ENCODE measurements at regions not wholly inside any gene's neighbourhood (a gene's known extent, or its start where the extent isn't known, plus 50 kb on each side); places are given as distances from the start of the nearest gene placed in this dataset.
"Not testable (repeated sequence)": the region's sequence is repeated elsewhere in the genome, so short reads cannot be mapped to it uniquely, and the experiment has no call there.

DNA sequence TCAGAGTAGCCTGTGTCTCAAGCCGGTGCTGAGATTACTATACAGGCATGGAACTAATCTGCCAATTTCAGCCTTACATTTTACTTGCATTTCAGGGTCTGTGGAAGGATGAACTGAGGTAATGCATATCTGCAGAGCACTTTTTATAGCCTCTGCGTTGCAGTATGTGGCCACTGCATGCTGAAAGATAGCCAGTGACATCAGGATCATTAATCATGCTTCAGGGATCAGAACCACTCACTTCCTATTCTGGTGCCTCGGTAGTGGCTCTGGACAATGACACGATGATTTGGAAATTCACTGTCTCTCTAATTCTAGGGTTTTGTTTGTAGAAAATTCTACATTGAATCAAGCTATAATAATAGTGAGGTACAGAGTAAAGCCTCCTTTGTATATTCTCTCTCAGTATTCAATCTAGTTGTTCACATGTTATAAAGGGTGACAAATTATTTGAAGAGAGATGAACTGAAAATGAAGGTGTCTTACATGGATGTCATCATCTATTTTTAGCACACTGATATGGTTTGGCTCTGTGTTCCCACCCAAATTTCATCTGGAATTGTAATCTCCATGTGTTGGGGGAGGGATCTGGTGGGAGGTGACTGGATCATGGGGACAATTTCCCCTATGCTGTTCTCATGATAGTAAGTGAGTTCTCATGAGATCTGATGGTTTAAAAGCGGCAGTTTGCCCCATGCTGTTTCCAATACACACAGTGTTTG is 554.3 kb upstream of the MIS18BP1 start:
- no peaks in the 10 kb centered on the region for H3K36me3 ChIP-seq (ENCODE audit: low read depth)
- H3K27ac ChIP-seq: no peak overlapping the region
- H3K9ac ChIP-seq: no peak overlapping the region
- H3K4me2 ChIP-seq (ENCODE audit: unreplicated experiment): no peak overlapping the region
- H3K9me2 ChIP-seq (ENCODE audit: insufficient read depth): no peaks in the 10 kb centered on the region
- no peaks in the 10 kb centered on the region for H3K9me3 ChIP-seq (ENCODE audit: low read depth)
- WGBS, 2 experiments (ENCODE audit: low coverage in 1 of 2, low lambda C conversion rate in 2 of 2, missing lambda C conversion rate in 2 of 2): 10 to 14% methylated on average over 5 of the region's 5 CpGs
- no peak for DNase-seq
- no peak overlapping the region for H2AFZ ChIP-seq
- H3K27me3 ChIP-seq (replicated peaks; ENCODE audit: insufficient read depth): no peaks in the 10 kb centered on the region
- no peaks in the 10 kb centered on the region for H4K20me1 ChIP-seq (ENCODE audit: insufficient read depth)
- no peak for TF ChIP-seq EZH2 (IDR thresholded peaks at IDR 0.05; ENCODE audit: insufficient read depth, poor library complexity, severe bottlenecking)
- no peak for TF ChIP-seq EZH2phosphoT487 (IDR thresholded peaks at IDR 0.05; ENCODE audit: insufficient read depth, low read depth)
- no peaks in the 10 kb centered on the region for H3K79me2 ChIP-seq (ENCODE audit: insufficient read depth)
- no peaks in the 10 kb centered on the region for H3F3A ChIP-seq (ENCODE audit: insufficient read depth)
- H3K4me3 ChIP-seq: no peak overlapping the region
- in situ Hi-C loops (cut with MboI): no loop called here
- H3K4me1 ChIP-seq (ENCODE audit: insufficient read depth): no peaks in the 10 kb centered on the region

GRCh38 chr14:45799511-45799910 is 546.5 kb upstream of the MIS18BP1 start:
- Histone ChIP-seq H3F3A (ENCODE audit: insufficient read depth) (no peaks in the 10 kb centered on the region), H4K20me1 (ENCODE audit: insufficient read depth) (no peaks in the 10 kb centered on the region), H3K9me2 (ENCODE audit: insufficient read depth) (no peaks in the 10 kb centered on the region), H3K79me2 (ENCODE audit: insufficient read depth) (no peaks in the 10 kb centered on the region), H3K9ac (no peak overlapping the region), H3K27me3 (replicated peaks; ENCODE audit: insufficient read depth) (no peaks in the 10 kb centered on the region), H3K4me2 (ENCODE audit: unreplicated experiment) (no peak overlapping the region), H3K4me1 (ENCODE audit: insufficient read depth) (no peaks in the 10 kb centered on the region), H3K9me3 (ENCODE audit: low read depth) (no peaks in the 10 kb centered on the region), H2AFZ (no peak overlapping the region), H3K4me3 (no peak overlapping the region), H3K36me3 (ENCODE audit: low read depth) (no peaks in the 10 kb centered on the region), H3K27ac (no peak overlapping the region)
- 12% methylated on average over 2 of the region's 2 CpGs for WGBS, 2 experiments (ENCODE audit: low coverage in 1 of 2, low lambda C conversion rate in 2 of 2, missing lambda C conversion rate in 2 of 2)
- TF ChIP-seq EZH2phosphoT487 (IDR thresholded peaks at IDR 0.05; ENCODE audit: insufficient read depth, low read depth): no peak
- no peak for TF ChIP-seq EZH2 (IDR thresholded peaks at IDR 0.05; ENCODE audit: insufficient read depth, poor library complexity, severe bottlenecking)
- in situ Hi-C loops (cut with MboI): no loop called here
- no peak for DNase-seq

DNA sequence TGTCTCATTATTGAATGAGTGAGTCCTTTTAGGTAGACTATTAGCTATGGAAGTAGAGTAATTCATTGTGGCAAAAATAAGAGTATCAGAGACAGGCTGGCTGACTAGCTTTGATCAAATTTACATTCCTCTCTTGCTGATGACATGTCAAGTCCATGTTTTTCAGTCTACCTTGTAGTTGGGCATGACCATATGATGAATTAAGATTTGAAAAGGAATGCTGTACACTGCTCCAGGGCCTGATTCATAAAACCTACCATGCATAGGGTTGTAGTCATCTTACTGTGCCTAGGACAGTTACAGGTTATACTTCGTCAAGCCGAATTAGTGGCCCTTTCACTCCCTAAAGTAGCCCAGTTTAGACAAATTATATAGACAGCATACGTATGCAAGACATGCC is 545.7 kb upstream of the MIS18BP1 start:
- Histone ChIP-seq H3K4me3 (no peak overlapping the region), H3K9me3 (ENCODE audit: low read depth) (no peaks in the 10 kb centered on the region), H4K20me1 (ENCODE audit: insufficient read depth) (no peaks in the 10 kb centered on the region), H3K4me1 (ENCODE audit: insufficient read depth) (no peaks in the 10 kb centered on the region), H3K36me3 (ENCODE audit: low read depth) (no peaks in the 10 kb centered on the region), H3K79me2 (ENCODE audit: insufficient read depth) (no peaks in the 10 kb centered on the region), H3K27me3 (replicated peaks; ENCODE audit: insufficient read depth) (no peaks in the 10 kb centered on the region), H2AFZ (no peak overlapping the region), H3K9ac (no peak overlapping the region), H3K9me2 (ENCODE audit: insufficient read depth) (no peaks in the 10 kb centered on the region), H3K27ac (no peak overlapping the region), H3F3A (ENCODE audit: insufficient read depth) (no peaks in the 10 kb centered on the region), H3K4me2 (ENCODE audit: unreplicated experiment) (no peak overlapping the region)
- TF ChIP-seq EZH2phosphoT487 (IDR thresholded peaks at IDR 0.05; ENCODE audit: insufficient read depth, low read depth): no peak
- no peak for DNase-seq
- in situ Hi-C loops (cut with MboI): no loop called here
- WGBS, 2 experiments (ENCODE audit: low coverage in 1 of 2, low lambda C conversion rate in 2 of 2, missing lambda C conversion rate in 2 of 2): 27 to 32% methylated on average over 3 of the region's 3 CpGs

GRCh38 chr14:45796006-45796405 is 543.0 kb upstream of the MIS18BP1 start:
- H4K20me1 ChIP-seq (ENCODE audit: insufficient read depth); H3K79me2 ChIP-seq (ENCODE audit: insufficient read depth); H3K4me2 ChIP-seq (ENCODE audit: unreplicated experiment); in situ Hi-C loops (cut with MboI); H3K27ac ChIP-seq; H3K4me3 ChIP-seq; H3K4me1 ChIP-seq (ENCODE audit: insufficient read depth); H2AFZ ChIP-seq; H3K27me3 ChIP-seq (replicated peaks; ENCODE audit: insufficient read depth); H3K9ac ChIP-seq; H3F3A ChIP-seq (ENCODE audit: insufficient read depth); H3K9me2 ChIP-seq (ENCODE audit: insufficient read depth); DNase-seq; H3K9me3 ChIP-seq (ENCODE audit: low read depth); H3K36me3 ChIP-seq (ENCODE audit: low read depth): not testable (repeated sequence)
- 42 to 43% methylated on average over 8 of the region's 8 CpGs for WGBS, 2 experiments (ENCODE audit: low coverage in 1 of 2, low lambda C conversion rate in 2 of 2, missing lambda C conversion rate in 2 of 2)

GRCh38 chr14:45793081-45793480 is 540.1 kb upstream of the MIS18BP1 start:
- no peak overlapping the region for H3K4me2 ChIP-seq (ENCODE audit: unreplicated experiment)
- H3K9me2 ChIP-seq (ENCODE audit: insufficient read depth): no peaks in the 10 kb centered on the region
- no peaks in the 10 kb centered on the region for H3K4me1 ChIP-seq (ENCODE audit: insufficient read depth)
- no peak overlapping the region for H3K4me3 ChIP-seq
- H3F3A ChIP-seq (ENCODE audit: insufficient read depth): no peaks in the 10 kb centered on the region
- no peaks in the 10 kb centered on the region for H3K79me2 ChIP-seq (ENCODE audit: insufficient read depth)
- TF ChIP-seq EZH2phosphoT487 (IDR thresholded peaks at IDR 0.05; ENCODE audit: insufficient read depth, low read depth): no peak
- WGBS, 2 experiments (ENCODE audit: low coverage in 1 of 2, low lambda C conversion rate in 2 of 2, missing lambda C conversion rate in 2 of 2): 21 to 31% methylated on average over 4 of the region's 4 CpGs
- no peak overlapping the region for H3K9ac ChIP-seq
- no peaks in the 10 kb centered on the region for H3K36me3 ChIP-seq (ENCODE audit: low read depth)
- no peaks in the 10 kb centered on the region for H3K9me3 ChIP-seq (ENCODE audit: low read depth)
- in situ Hi-C loops (cut with MboI): no loop called here
- no peaks in the 10 kb centered on the region for H3K27me3 ChIP-seq (replicated peaks; ENCODE audit: insufficient read depth)
- no peak overlapping the region for H3K27ac ChIP-seq
- no peak overlapping the region for H2AFZ ChIP-seq
- no peak for DNase-seq
- no peaks in the 10 kb centered on the region for H4K20me1 ChIP-seq (ENCODE audit: insufficient read depth)
